ENCODE measurements at regions not wholly inside any gene's neighbourhood (a gene's known extent, or its start where the extent isn't known, plus 50 kb on each side); places are given as distances from the start of the nearest gene placed in this dataset.

GRCh38 chr17:72588561-72588960 is 467.7 kb downstream of the SOX9 start:
- Histone ChIP-seq H3K27ac (no peak overlapping the region), H3K27me3 (peaks cover 0 to 38% (median 14%) of the 10 kb centered on the region in 9 donors), H3K9me3 (no peaks in the 10 kb centered on the region), H3K36me3 (no peaks in the 10 kb centered on the region), H3K4me3 (peak overlapping the region in 1 of 12 donors; percentile 26), H3K4me1 (peaks cover 0 to 19% (median 8%) of the 10 kb centered on the region in 12 donors)
- no peak for DNase-seq
- intact Hi-C loops (cut with DNase I) = no loop called here
- WGBS, 4 donors = 63 to 68% (median 66%) methylated on average over 7 of the region's 7 CpGs
- TF ChIP-seq POLR2A (IDR thresholded peaks at IDR 0.05) (no peak), CTCF (IDR thresholded peaks at IDR 0.05) (no peak)
- ATAC-seq = no peak

GRCh38 chr17:72588961-72589360 is 468.1 kb downstream of the SOX9 start:
- H3K27me3 ChIP-seq = peaks cover 0 to 39% (median 14%) of the 10 kb centered on the region in 9 donors

GRCh38 chr17:72590382-72590781 is 469.6 kb downstream of the SOX9 start:
- peak overlapping the region in 6 of 12 donors; percentile 55 to 73 (median 64) for H3K4me3 ChIP-seq
- 44 to 58% (median 51%) methylated on average over 3 of the region's 3 CpGs for WGBS, 4 donors
- no peak for DNase-seq
- H3K27me3 ChIP-seq = peaks cover 0 to 44% (median 14%) of the 10 kb centered on the region in 9 donors
- H3K27ac ChIP-seq = no peak overlapping the region
- no peaks in the 10 kb centered on the region for H3K9me3 ChIP-seq
- no peak for ATAC-seq
- TF ChIP-seq CTCF (IDR thresholded peaks at IDR 0.05) (no peak), POLR2A (IDR thresholded peaks at IDR 0.05) (no peak)
- H3K36me3 ChIP-seq = no peaks in the 10 kb centered on the region
- H3K4me1 ChIP-seq = peaks cover 0 to 19% (median 8%) of the 10 kb centered on the region in 12 donors
- intact Hi-C loops (cut with DNase I) = no loop called here

More at GRCh38 chr17:72588961-72589360, 468.1 kb downstream of the SOX9 start:
- no peaks in the 10 kb centered on the region for H3K36me3 ChIP-seq
- H3K4me1 ChIP-seq = peaks cover 0 to 19% (median 8%) of the 10 kb centered on the region in 12 donors
- H3K9me3 ChIP-seq = no peaks in the 10 kb centered on the region
- ATAC-seq = no peak
- no peak overlapping the region for H3K27ac ChIP-seq
- H3K4me3 ChIP-seq = no peak overlapping the region
- WGBS, 4 donors = 70 to 79% (median 72%) methylated on average over 11 of the region's 11 CpGs
- intact Hi-C loops (cut with DNase I) = no loop called here
- no peak for DNase-seq
- no peak for TF ChIP-seq POLR2A (IDR thresholded peaks at IDR 0.05)
- no peak for TF ChIP-seq CTCF (IDR thresholded peaks at IDR 0.05)

- no peak overlapping the region for H3K27ac ChIP-seq
- H3K4me1 ChIP-seq = peaks cover 0 to 19% (median 8%) of the 10 kb centered on the region in 12 donors
- H3K4me3 ChIP-seq = peak overlapping the region in 10 of 12 donors; percentile 44 to 73 (median 60)
- intact Hi-C loops (cut with DNase I) = no loop called here
- WGBS, 4 donors = 29 to 40% (median 37%) methylated on average over 9 of the region's 9 CpGs
- TF ChIP-seq POLR2A (IDR thresholded peaks at IDR 0.05) = no peak
- no peak for TF ChIP-seq CTCF (IDR thresholded peaks at IDR 0.05)
- no peak for DNase-seq
- no peak for ATAC-seq
- peaks cover 0 to 45% (median 14%) of the 10 kb centered on the region in 9 donors for H3K27me3 ChIP-seq
- no peaks in the 10 kb centered on the region for H3K36me3 ChIP-seq
- no peaks in the 10 kb centered on the region for H3K9me3 ChIP-seq
These were observed 470.1 kb downstream of the SOX9 start for GRCh38 chr17:72590882-72591281.

Data from heart left ventricle (tissue), 16 donors.